GM12874 (cell line): ENCODE measurements at regions not wholly inside any gene's neighbourhood (a gene's known extent, or its start where the extent isn't known, plus 50 kb on each side); places are given as distances from the start of the nearest gene placed in this dataset.

Experiments
- CTCF ChIP-seq: IDR thresholded peaks from 2 replicates; pipeline ENCODE4 v1.5.1; 2011; ENCODE audit warnings: low read depth, mild to moderate bottlenecking, control low read depth, low read length, moderate library complexity; ENCODE audit not compliant: insufficient read depth

- TF ChIP-seq CTCF, result no peak
These were observed 97.2 kb downstream of the INSIG2 start for GRCh38 chr2:118185210-118186109.

- TF ChIP-seq CTCF, result no peak
These were observed 95.1 kb downstream of the INSIG2 start for GRCh38 chr2:118183381-118183780.

GRCh38 chr2:118179445-118179844 is 91.2 kb downstream of the INSIG2 start:
- no peak for TF ChIP-seq CTCF

GRCh38 chr2:118177884-118178283 is 89.6 kb downstream of the INSIG2 start:
- TF ChIP-seq CTCF, result no peak

- TF ChIP-seq CTCF, result no peak
These were observed 89.0 kb downstream of the INSIG2 start for GRCh38 chr2:118177318-118177717.

- no peak for TF ChIP-seq CTCF
These were observed 88.3 kb downstream of the INSIG2 start for GRCh38 chr2:118176601-118177000.

- TF ChIP-seq CTCF, result no peak
These were observed 83.3 kb downstream of the INSIG2 start for GRCh38 chr2:118171546-118171945.
